Stimulated activated CD8-positive, alpha-beta memory T cell treated with anti-CD3 and anti-CD28 coated beads, Interleukin-12 subunit alpha, Interleukin-12 subunit beta, amount 100 ng/mL, for 4 hours (primary cell): ENCODE measurements at regions not wholly inside any gene's neighbourhood (a gene's known extent, or its start where the extent isn't known, plus 50 kb on each side); places are given as distances from the start of the nearest gene placed in this dataset.
"Not testable (repeated sequence)": the region's sequence is repeated elsewhere in the genome, so short reads cannot be mapped to it uniquely, and the experiment has no call there.

Experiments
- DNase-seq: peaks from one replicate; pipeline ENCODE4 v3.0.0-alpha.2; 2020; ENCODE audit warnings: low read depth

- DNase-seq, result no peak
Measured at GRCh38 chr2:877747-878146, 72.9 kb upstream of the SNTG2 start.

DNA sequence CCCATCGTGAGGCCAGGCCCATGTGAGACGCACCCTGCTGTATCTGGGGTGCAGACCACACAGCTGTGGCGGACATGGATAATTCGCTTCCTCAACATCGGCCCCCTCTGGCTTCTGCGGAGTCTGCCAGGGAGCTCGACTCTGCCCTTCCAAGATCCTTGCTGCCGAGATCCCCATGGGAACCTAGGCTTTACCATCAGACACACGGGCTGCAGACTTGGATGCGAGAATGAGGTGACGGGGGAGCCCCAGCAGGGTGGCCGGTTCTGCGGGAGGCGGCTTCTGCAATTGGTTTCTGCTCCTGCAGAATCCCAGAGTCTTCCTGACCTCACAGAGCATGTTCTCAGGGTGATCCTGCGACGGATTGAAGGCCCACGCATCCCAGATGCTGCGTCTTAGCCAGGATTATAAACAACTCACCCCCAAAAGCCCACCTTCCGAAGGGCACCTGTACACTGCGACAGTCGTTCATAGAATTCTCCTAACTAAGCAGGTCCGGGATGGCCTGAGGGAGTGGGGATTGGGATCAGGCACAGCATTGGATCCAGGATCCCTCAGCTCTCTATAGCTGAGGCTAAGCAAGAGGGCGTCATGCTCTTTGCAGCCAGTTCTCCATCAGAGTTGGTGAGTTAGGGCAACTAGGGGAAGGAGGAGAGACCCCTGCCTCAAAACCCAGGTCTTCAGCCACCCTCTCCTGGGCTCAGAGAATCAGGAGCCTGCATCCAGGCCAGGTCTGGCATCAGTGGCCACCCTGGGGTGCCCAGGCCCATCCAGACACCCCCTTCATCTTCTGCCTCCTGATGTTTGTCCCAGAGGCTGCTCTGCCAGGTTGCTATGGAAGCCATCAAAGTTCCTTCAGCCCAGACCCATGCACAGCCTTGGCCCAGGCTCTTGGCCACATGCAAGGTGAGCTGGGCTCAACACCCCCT is 74.7 kb upstream of the SNTG2 start:
- DNase-seq, result no peak

- no peak for DNase-seq
Measured at GRCh38 chr2:873651-874580, 76.7 kb upstream of the SNTG2 start.

DNA sequence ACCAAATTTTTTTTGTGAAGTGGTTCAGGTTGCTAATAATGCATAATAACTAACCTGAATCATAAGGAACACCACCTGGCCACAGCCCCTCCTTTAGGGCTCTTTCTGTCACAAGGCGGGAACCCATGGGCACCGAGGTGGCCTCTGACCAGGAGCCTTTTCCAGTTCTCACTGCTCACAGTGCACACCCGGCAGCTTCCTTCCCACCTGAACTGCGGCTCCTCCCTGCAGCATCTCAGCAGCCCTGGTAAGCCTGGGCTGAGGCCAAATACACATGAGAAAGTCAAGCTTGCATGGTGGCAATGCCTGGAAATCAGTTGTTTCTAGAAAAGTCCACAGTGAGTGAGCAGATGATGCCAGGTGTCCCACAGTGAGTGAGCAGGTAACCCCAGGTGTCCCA is 77.6 kb upstream of the SNTG2 start:
- no peak for DNase-seq

DNA sequence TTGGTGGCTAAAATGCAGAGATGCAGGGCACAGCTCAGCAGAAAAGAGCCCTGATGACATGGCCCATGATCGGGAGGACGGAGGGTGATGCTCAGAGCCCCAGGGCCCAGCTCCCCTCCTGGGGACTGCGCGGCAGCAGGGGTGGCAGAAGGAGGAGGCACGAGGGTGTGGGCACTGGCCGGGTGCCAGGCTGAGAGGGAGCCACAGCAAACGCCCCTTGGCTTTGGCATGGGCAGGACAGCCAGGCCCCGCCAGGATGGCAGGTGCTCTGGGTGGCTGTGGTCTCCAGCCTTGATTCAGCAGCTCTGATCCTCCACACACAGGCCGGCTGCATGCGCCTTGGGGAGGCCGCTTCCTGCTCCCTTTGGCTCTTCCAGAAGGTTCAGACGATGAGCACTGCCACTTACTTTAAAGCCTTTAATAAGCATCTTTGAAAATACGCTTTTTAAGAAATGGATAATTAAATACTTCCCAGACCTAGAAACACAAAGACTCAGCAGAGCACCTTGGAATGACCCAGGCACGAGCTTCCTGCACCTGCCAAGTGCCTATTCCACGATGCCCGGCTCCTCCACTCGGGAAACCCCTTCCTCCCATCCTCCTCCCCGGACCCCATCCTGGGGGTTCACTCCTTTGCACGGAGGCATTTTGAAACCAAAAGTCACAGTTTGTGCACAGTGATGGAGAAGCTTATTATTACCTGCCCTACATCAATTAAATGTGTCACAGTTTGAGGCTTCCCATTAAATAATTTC is 78.5 kb upstream of the SNTG2 start:
- DNase-seq, result no peak

DNA sequence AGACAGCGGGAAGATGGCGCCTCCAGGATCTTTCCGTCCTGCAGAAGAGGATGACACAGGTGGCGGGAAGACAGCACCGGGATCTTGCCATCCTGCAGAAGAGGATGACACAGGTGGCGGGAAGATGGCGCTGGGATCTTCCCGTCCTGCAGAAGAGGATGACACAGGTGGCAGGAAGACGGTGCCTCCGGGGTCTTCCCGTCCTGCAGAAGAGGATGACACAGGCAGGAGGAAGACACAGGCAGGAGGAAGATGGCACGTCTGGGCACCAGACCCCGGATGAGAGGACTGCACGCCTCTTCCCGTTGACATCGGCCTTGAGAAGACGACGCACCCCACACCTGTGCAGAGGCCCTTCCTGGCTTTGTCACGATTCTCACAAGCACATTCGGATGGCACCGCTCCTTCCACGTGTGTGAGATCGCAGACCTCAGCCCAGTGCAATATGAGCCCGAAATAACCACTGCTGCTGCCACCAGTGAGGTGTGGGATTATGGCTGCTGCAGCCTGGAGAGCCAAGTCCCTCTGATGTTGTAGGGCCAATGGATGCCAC is 79.4 kb upstream of the SNTG2 start:
- no peak for DNase-seq

GRCh38 chr2:870426-870825 is 80.2 kb upstream of the SNTG2 start:
- no peak for DNase-seq

- no peak for DNase-seq
Measured at GRCh38 chr2:869894-870293, 80.8 kb upstream of the SNTG2 start.

GRCh38 chr2:869357-869871 is 81.2 kb upstream of the SNTG2 start:
- DNase-seq, result no peak

- not testable (repeated sequence) for DNase-seq
Measured at GRCh38 chr2:868857-869256, 81.8 kb upstream of the SNTG2 start.

GRCh38 chr2:867296-867695 is 83.4 kb upstream of the SNTG2 start:
- DNase-seq, result no peak

GRCh38 chr2:866887-867286 is 83.8 kb upstream of the SNTG2 start:
- no peak for DNase-seq

- DNase-seq, result no peak
Measured at GRCh38 chr2:866009-866680, 84.5 kb upstream of the SNTG2 start.

DNA sequence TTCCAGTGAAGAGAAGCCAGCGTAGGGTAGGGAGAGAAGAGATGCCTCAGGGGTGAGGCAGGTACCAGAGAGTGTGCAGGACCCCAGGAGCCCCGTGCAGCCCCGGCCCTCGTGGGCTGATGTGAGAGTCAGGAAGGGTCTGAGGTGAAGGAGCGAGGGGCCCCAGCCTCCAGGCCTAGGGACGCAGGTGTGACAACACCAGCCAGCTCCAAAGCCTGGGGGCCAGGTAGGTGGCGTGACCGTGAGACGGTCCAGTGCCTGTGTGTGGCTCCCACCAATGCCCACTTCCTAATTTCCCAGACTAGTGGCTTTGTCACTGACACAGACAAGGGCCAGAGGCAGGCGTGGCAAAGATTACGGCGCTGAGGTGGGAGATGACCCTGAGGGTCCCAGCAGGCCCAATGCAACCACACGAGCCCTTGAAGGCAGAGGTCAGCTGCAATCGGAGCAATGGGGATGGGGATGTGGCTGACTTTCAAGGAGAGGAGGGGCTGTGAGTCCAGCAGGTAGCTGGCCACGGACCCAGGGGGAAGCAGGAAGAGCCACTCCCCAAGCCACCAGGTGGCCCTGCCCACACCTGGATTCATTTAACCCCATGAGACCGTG is 86.0 kb upstream of the SNTG2 start:
- DNase-seq, result no peak

GRCh38 chr2:863732-864450 is 86.8 kb upstream of the SNTG2 start:
- DNase-seq, result no peak

GRCh38 chr2:862731-863466 is 87.8 kb upstream of the SNTG2 start:
- DNase-seq, result no peak

GRCh38 chr2:862355-862687 is 88.3 kb upstream of the SNTG2 start:
- no peak for DNase-seq

GRCh38 chr2:861655-862354 is 88.8 kb upstream of the SNTG2 start:
- DNase-seq, result no peak
